SK-N-SH (cell line): ENCODE measurements at regions not wholly inside any gene's neighbourhood (a gene's known extent, or its start where the extent isn't known, plus 50 kb on each side); places are given as distances from the start of the nearest gene placed in this dataset.

ENCODE experiments used
- CTCF ChIA-PET: fragments of 300-600, 350-600 bp; formaldehyde crosslinking; extraction: SDS; loops from one replicate; lab custom pipeline; 2021; lab: Yijun Ruan, JAX
- POLR2A ChIA-PET: fragments of 350-600 bp; sonication (Branson Sonifier 250); formaldehyde crosslinking; extraction: SDS; loops from one replicate; lab custom pipeline; 2020; ENCODE audit warnings: antibody characterized with exemption, inconsistent platforms; lab: Yijun Ruan, JAX
- DNase-seq: peaks from one replicate; pipeline ENCODE4 v3.0.0; 2012
- H2AFZ ChIP-seq: fragments of 200-600 bp; sonication (generic); 2 replicates; pipeline ENCODE4 v1.8.1; 2016; ENCODE audit warnings: antibody characterized with exemption, mild to moderate bottlenecking, low read depth
- H3F3A ChIP-seq: fragments of 200-600 bp; sonication (generic); replicated peaks from 2 replicates; pipeline ENCODE3; 2016; ENCODE audit warnings: antibody characterized with exemption, mild to moderate bottlenecking; ENCODE audit not compliant: insufficient read depth
- H3K27ac ChIP-seq, 2 experiments: fragments of 200-500 bp in 1 of 2; fragments of 200-600 bp in 1 of 2; sonication (Bioruptor generic) in 1 of 2; sonication (generic), shearing (Covaris generic) in 1 of 2; 2 replicates each; pipeline versions ENCODE4 v1.5.1 to v1.6.1; 2014 to 2016; ENCODE audit warnings: low read depth in 2 of 2, inconsistent platforms in 1 of 2, low read length in 1 of 2, mild to moderate bottlenecking in 1 of 2, mixed read lengths in 1 of 2
- H3K27me3 ChIP-seq: fragments of 200-600 bp; sonication (generic), shearing (Covaris generic); 2 replicates; pipeline ENCODE4 v1.6.1; 2016; ENCODE audit warnings: mixed run types; ENCODE audit not compliant: insufficient read depth
- H3K36me3 ChIP-seq, 2 experiments: fragments of 200-500 bp in 1 of 2; fragments of 200-600 bp in 1 of 2; sonication (Bioruptor generic) in 1 of 2; sonication (generic) in 1 of 2; replicated peaks in 1 of 2; 2 replicates each; pipeline versions ENCODE3 to v1.5.1; 2014 to 2016; ENCODE audit warnings: low read length in 1 of 2, mild to moderate bottlenecking in 1 of 2; ENCODE audit not compliant: insufficient read depth in 2 of 2, control insufficient read depth in 1 of 2
- H3K4me1 ChIP-seq, 2 experiments: fragments of 200-500 bp in 1 of 2; fragments of 200-600 bp in 1 of 2; sonication (Bioruptor generic) in 1 of 2; sonication (generic), shearing (Covaris generic) in 1 of 2; 2 replicates each; pipeline versions ENCODE4 v1.5.1 to v1.6.1; 2014 to 2016; ENCODE audit warnings: low read depth in 1 of 2, low read length in 1 of 2, mixed run types in 1 of 2; ENCODE audit not compliant: insufficient read depth in 2 of 2, control insufficient read depth in 1 of 2
- H3K4me2 ChIP-seq: fragments of 200-600 bp; sonication (generic), shearing (Covaris generic); 2 replicates; pipeline ENCODE4 v1.6.1; 2017; ENCODE audit warnings: mixed run types
- H3K4me3 ChIP-seq, 2 experiments: fragments of 200-500 bp in 1 of 2; fragments of 200-600 bp in 1 of 2; sonication (Bioruptor generic) in 1 of 2; sonication (generic), shearing (Covaris generic) in 1 of 2; 2 replicates each; pipeline versions ENCODE4 v1.5.1 to v1.8.1; 2014 to 2016; ENCODE audit warnings: low read depth in 2 of 2, inconsistent platforms in 1 of 2, low read length in 1 of 2, mild to moderate bottlenecking in 1 of 2, mixed read lengths in 1 of 2, moderate library complexity in 1 of 2
- H3K79me2 ChIP-seq: fragments of 200-600 bp; sonication (generic); 2 replicates; pipeline ENCODE4 v1.8.1; 2017; ENCODE audit warnings: mild to moderate bottlenecking; ENCODE audit not compliant: insufficient read depth
- H3K9ac ChIP-seq: fragments of 200-600 bp; sonication (generic); 2 replicates; pipeline ENCODE4 v1.6.1; 2017; ENCODE audit warnings: mixed run types
- H3K9me2 ChIP-seq: fragments of 200-600 bp; sonication (generic); 2 replicates; pipeline ENCODE4 v1.6.1; 2017; ENCODE audit warnings: mixed run types
- H3K9me3 ChIP-seq: fragments of 200-600 bp; sonication (generic); 2 replicates; pipeline ENCODE4 v1.6.1; 2017; ENCODE audit warnings: mixed run types, mild to moderate bottlenecking, moderate library complexity
- H4K20me1 ChIP-seq: fragments of 200-600 bp; sonication (generic); 2 replicates; pipeline ENCODE4 v1.6.1; 2017; ENCODE audit warnings: mild to moderate bottlenecking, mixed run types; ENCODE audit not compliant: insufficient read depth
- CHD2 ChIP-seq: fragments of 150-350 bp; IDR thresholded peaks from 2 replicates; pipeline ENCODE4 v1.6.1; 2018; ENCODE audit warnings: low read length; ENCODE audit not compliant: partially characterized antibody
- EP300 ChIP-seq, 2 experiments: IDR thresholded peaks; 2 replicates each; pipeline versions ENCODE4 v1.4.0 to v1.6.1; 2012; ENCODE audit warnings: borderline replicate concordance in 1 of 2, low read depth in 1 of 2, low read length in 1 of 2
- FOXJ3 ChIP-seq: sonication (generic); formaldehyde crosslinking; IDR thresholded peaks from 2 replicates; pipeline ENCODE4 v1.5.1; 2020; ENCODE audit warnings: mild to moderate bottlenecking, missing genetic modification reagents
- JUND ChIP-seq: IDR thresholded peaks from 2 replicates; pipeline ENCODE4 v1.4.0; 2012
- MEF2A ChIP-seq: IDR thresholded peaks from 2 replicates; pipeline ENCODE4 v1.4.0; 2012; ENCODE audit warnings: low read depth, borderline replicate concordance
- POLR2AphosphoS5 ChIP-seq: IDR thresholded peaks from 2 replicates; pipeline ENCODE4 v1.6.1; 2012; ENCODE audit warnings: low read depth, low read length
- RAD21 ChIP-seq: IDR thresholded peaks from 2 replicates; pipeline ENCODE4 v1.6.1; 2012; ENCODE audit warnings: mild to moderate bottlenecking, low read length
- RCOR1 ChIP-seq: fragments of 150-350 bp; IDR thresholded peaks from 2 replicates; pipeline ENCODE4 v1.6.1; 2017; ENCODE audit warnings: antibody characterized with exemption, low read length
- RFX5 ChIP-seq: IDR thresholded peaks from 2 replicates; pipeline ENCODE4 v1.6.1; 2012; ENCODE audit warnings: mild to moderate bottlenecking, improper control_type of control experiment, low read length
- RXRA ChIP-seq: IDR thresholded peaks from 2 replicates; pipeline ENCODE4 v1.4.0; 2012; ENCODE audit warnings: low read depth, mild to moderate bottlenecking, borderline replicate concordance
- SMC3 ChIP-seq: IDR thresholded peaks from 2 replicates; pipeline ENCODE4 v1.6.1; 2012; ENCODE audit warnings: low read depth, low read length, improper control_type of control experiment
- TCF12 ChIP-seq: IDR thresholded peaks from 2 replicates; pipeline ENCODE4 v1.4.0; 2012
- YY1 ChIP-seq: IDR thresholded peaks from 2 replicates; pipeline ENCODE4 v1.4.0; 2012; ENCODE audit warnings: low read depth, mild to moderate bottlenecking
- WGBS: methylation state at CpG from one replicate; pipeline ENCODE4 v1.1.6; 2017; ENCODE audit warnings: low lambda C conversion rate; 5-methylcytosine and 5-hydroxymethylcytosine counted together
- TF ChIP-seq, protein P1 (sequence below): IDR thresholded peaks from 2 replicates; pipeline ENCODE4 v1.4.0; 2012; ENCODE audit warnings: low read depth
- TF ChIP-seq, protein P2 (sequence below): IDR thresholded peaks from 2 replicates; pipeline ENCODE4; 2012
- TF ChIP-seq, protein P3 (sequence below): fragments of 150-350 bp; IDR thresholded peaks from 2 replicates; pipeline ENCODE4 v1.6.1; 2017; ENCODE audit warnings: antibody characterized with exemption, low read length, low read depth, borderline replicate concordance

DNA sequence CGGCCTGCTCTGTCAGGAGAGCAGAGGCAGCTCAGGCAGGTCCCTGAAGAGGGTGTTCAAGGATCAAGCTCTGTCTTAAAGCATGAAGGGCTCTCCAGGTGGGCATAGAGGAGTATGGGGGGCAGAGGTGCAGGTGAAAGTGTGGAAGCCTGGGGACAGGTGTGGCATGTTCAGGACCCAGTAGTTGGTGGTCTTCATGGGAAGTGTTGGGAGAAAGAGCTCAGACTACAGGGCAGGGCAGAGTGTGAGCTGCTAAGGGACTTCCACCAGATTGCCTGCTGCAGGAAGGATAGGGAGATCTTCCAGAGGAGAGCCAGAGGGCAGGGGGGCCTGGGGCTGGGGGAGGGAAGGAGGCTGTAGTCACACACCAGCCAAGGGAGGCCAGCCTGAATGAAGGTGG lies 156.5 kb upstream of the GDF10 start:
- CTCF ChIA-PET, result interaction anchor here (0.7 kb wide), 1 partner anchor 116 kb away, joined by 4 read pairs; no protein-coding TSS in a partner anchor

DNA sequence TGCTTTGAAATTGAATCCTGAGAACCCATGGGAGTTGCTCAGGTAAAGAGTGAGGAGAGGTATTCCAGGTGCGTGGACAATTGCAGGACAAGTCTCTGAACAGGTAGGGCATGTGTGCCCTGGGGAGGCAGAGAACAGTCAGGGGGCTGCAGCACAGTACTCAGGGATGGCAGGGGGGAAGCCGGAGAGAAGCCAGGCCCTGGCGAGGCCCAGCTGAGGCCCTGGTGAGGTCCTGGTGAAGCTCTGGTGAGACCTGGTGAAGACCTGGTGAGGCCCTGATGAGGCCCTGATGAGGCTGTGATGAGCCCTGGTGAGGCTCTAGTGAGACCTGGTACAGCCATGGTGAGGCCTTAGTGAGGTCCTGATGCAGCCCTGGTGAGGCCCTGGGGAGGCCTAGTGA lies 155.5 kb upstream of the GDF10 start:
- no peak for DNase-seq
- no peak overlapping the region for H3K9ac ChIP-seq
- 18% methylated on average over 1 of the region's 3 CpGs for WGBS
- no peak overlapping the region for H3K4me3 ChIP-seq
- H3K9me3 ChIP-seq, result no peaks in the 10 kb centered on the region
- ChIA-PET CTCF (no interaction called here), POLR2A (no interaction called here)
- H3F3A ChIP-seq, result no peaks in the 10 kb centered on the region
- no peak overlapping the region for H2AFZ ChIP-seq
- no peak overlapping the region for H3K4me2 ChIP-seq
- H3K4me1 ChIP-seq, result peaks cover 0 to 23% of the 10 kb centered on the region in 2 experiments; a peak in 1 of 4 replicates
- TF ChIP-seq MEF2A, result no peak
- no peaks in the 10 kb centered on the region for H4K20me1 ChIP-seq
- H3K9me2 ChIP-seq, result no peaks in the 10 kb centered on the region
- H3K36me3 ChIP-seq, result no peaks in the 10 kb centered on the region
- H3K27me3 ChIP-seq, result no peaks in the 10 kb centered on the region
- no peak overlapping the region for H3K27ac ChIP-seq
- no peaks in the 10 kb centered on the region for H3K79me2 ChIP-seq

More for the DNA sequence above, 156.5 kb upstream of the GDF10 start:
- H3K4me3 ChIP-seq, result no peak overlapping the region
- H3K9me2 ChIP-seq, result no peaks in the 10 kb centered on the region
- H3K4me1 ChIP-seq, result peaks cover 0 to 23% of the 10 kb centered on the region in 2 experiments; a peak in 1 of 4 replicates
- H3F3A ChIP-seq, result no peaks in the 10 kb centered on the region
- H3K79me2 ChIP-seq, result no peaks in the 10 kb centered on the region
- H2AFZ ChIP-seq, result no peak overlapping the region
- no peaks in the 10 kb centered on the region for H4K20me1 ChIP-seq
- H3K9ac ChIP-seq, result no peak overlapping the region
- H3K4me2 ChIP-seq, result no peak overlapping the region
- no peaks in the 10 kb centered on the region for H3K27me3 ChIP-seq
- no peak for DNase-seq
- WGBS, result 17% methylated on average over 1 of the region's 1 CpG
- no peak for TF ChIP-seq YY1
- TF ChIP-seq POLR2AphosphoS5, result no peak
- TF ChIP-seq, protein P1, sequence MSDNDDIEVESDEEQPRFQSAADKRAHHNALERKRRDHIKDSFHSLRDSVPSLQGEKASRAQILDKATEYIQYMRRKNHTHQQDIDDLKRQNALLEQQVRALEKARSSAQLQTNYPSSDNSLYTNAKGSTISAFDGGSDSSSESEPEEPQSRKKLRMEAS, result no peak
- no peak for TF ChIP-seq FOXJ3 (CRISPR knock-in tag)
- no peak for TF ChIP-seq RAD21
- TF ChIP-seq RCOR1, result no peak
- TF ChIP-seq CHD2, result no peak
- TF ChIP-seq, protein P2, sequence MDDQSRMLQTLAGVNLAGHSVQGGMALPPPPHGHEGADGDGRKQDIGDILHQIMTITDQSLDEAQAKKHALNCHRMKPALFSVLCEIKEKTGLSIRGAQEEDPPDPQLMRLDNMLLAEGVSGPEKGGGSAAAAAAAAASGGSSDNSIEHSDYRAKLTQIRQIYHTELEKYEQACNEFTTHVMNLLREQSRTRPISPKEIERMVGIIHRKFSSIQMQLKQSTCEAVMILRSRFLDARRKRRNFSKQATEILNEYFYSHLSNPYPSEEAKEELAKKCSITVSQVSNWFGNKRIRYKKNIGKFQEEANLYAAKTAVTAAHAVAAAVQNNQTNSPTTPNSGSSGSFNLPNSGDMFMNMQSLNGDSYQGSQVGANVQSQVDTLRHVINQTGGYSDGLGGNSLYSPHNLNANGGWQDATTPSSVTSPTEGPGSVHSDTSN, result no peak
- TF ChIP-seq SMC3, result no peak
- TF ChIP-seq RFX5, result no peak
- no peak for TF ChIP-seq JUND
- TF ChIP-seq, protein P3, sequence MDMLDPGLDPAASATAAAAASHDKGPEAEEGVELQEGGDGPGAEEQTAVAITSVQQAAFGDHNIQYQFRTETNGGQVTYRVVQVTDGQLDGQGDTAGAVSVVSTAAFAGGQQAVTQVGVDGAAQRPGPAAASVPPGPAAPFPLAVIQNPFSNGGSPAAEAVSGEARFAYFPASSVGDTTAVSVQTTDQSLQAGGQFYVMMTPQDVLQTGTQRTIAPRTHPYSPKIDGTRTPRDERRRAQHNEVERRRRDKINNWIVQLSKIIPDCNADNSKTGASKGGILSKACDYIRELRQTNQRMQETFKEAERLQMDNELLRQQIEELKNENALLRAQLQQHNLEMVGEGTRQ, result no peak
- TF ChIP-seq TCF12, result no peak
- no peak for TF ChIP-seq EP300 (IDR thresholded peaks at IDR 0.05; ENCODE audit: borderline replicate concordance in 1 of 2, low read depth in 1 of 2, low read length in 1 of 2)
- no peak for TF ChIP-seq RXRA
- POLR2A ChIA-PET, result no interaction called here
- no peaks in the 10 kb centered on the region for H3K36me3 ChIP-seq
- H3K27ac ChIP-seq, result no peak overlapping the region
- no peaks in the 10 kb centered on the region for H3K9me3 ChIP-seq
